ENCODE measurements at regions not wholly inside any gene's neighbourhood (a gene's known extent, or its start where the extent isn't known, plus 50 kb on each side); places are given as distances from the start of the nearest gene placed in this dataset.
"Not testable (repeated sequence)": the region's sequence is repeated elsewhere in the genome, so short reads cannot be mapped to it uniquely, and the experiment has no call there.

DNA sequence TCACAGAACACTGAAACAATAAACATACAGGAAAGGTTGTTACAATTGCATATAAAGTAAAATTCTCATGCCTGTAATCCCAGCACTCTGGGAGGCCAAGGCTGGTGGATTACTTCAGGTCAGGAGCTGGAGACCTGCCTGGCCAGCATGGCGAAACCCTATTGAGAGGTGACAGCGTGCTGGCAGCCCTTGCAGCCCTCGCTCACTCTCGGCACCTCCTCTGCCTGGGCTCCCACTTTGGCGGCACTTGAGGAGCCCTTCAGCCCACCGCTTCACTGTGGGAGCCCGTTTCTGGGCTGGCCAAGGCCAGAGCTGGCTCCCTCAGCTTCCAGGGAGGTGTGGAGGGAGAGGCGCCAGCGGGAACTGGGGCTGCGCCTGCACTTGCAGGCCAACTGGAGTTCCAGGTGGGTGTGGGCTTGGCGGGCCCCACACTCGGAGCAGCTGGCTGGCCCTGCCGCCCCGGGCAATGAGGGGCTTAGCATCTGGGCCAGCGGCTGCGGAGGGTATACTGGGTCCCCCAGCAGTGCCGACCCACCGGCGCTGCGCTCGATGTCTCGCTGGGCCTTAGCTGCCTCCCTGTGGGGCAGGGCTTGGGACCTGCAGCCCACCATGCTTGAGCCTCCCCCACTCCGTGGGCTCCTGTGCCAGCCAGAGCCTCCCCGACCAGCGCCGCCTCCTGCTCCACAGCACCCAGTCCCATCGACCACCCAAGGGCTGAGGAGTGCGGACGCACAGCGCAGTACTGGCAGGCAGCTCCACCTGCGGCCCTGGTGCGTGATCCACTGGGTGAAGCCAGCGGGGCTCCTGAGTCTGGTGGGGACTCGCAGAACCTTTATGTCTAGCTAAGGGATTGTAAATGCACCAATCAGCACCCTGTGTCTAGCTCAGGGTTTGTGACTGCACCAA lies 51.5 kb upstream of the MBNL1 start:
- not testable (repeated sequence) for FAIRE-seq; DNase-seq (ENCODE audit: low spot score)

DNA sequence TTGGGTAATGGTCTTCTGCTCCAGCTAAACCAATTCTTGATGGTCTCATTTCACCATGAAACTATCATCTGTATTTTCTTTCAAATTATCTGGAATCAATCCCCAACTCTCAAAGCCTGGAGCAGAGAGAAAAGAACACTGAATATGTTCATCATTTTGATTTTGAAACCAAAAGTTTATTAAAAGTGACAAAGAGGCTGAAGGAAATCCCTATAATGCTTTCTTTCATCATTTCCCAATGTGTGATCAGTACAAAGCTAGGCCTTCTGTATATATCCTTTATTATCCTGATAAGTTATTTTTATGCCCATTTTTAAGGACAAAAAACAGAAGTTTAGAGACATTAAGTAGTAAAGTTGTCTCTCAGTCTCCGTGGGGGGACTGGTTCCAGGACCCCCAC lies 50.1 kb upstream of the MBNL1 start:
- FAIRE-seq, result no peak

More for the DNA sequence above, 50.1 kb upstream of the MBNL1 start:
- DNase-seq (ENCODE audit: low spot score), result no peak
